Muscle layer of duodenum (tissue), 2 donors: ENCODE measurements at regions not wholly inside any gene's neighbourhood (a gene's known extent, or its start where the extent isn't known, plus 50 kb on each side); places are given as distances from the start of the nearest gene placed in this dataset.
"Not testable (repeated sequence)": the region's sequence is repeated elsewhere in the genome, so short reads cannot be mapped to it uniquely, and the experiment has no call there.

Experiments used
- H3K27ac ChIP-seq: one replicate; pipeline ENCODE4 v1.7.0; 2013; ENCODE audit warnings: mild to moderate bottlenecking, low read length
- H3K27me3 ChIP-seq: one replicate; pipeline ENCODE4 v1.7.0; 2013; ENCODE audit warnings: low read depth, mild to moderate bottlenecking, control low read depth, low read length
- H3K36me3 ChIP-seq, 2 donors: one replicate each; pipeline ENCODE4 v1.7.0; 2013; ENCODE audit warnings: low read length in 2 of 2, control low read depth in 1 of 2, mild to moderate bottlenecking in 1 of 2; ENCODE audit not compliant: insufficient read depth in 2 of 2, control insufficient read depth in 1 of 2
- H3K4me1 ChIP-seq, 2 donors: one replicate each; pipeline ENCODE4 v1.7.0; 2013; ENCODE audit warnings: low read length in 2 of 2, mild to moderate bottlenecking in 2 of 2, control low read depth in 1 of 2, moderate library complexity in 1 of 2; ENCODE audit not compliant: insufficient read depth in 2 of 2, control insufficient read depth in 1 of 2
- H3K4me3 ChIP-seq, 2 donors: one replicate each; pipeline ENCODE4 v1.7.0; 2013; ENCODE audit warnings: low read length in 2 of 2, low read depth in 1 of 2, mild to moderate bottlenecking in 1 of 2
- H3K9me3 ChIP-seq, 2 donors: one replicate each; pipeline ENCODE4 v1.7.0; 2013; ENCODE audit warnings: low read length in 2 of 2, control low read depth in 1 of 2, mild to moderate bottlenecking in 1 of 2; ENCODE audit not compliant: control insufficient read depth in 1 of 2
- donor health status: healthy.

- H3K27me3 ChIP-seq: no peaks in the 10 kb centered on the region
- no peak overlapping the region for H3K27ac ChIP-seq
Measured at GRCh38 chr1:232319518-232320210, 310.3 kb downstream of the SIPA1L2 start.

GRCh38 chr1:232319072-232319471, 310.9 kb downstream of the SIPA1L2 start:
- H3K9me3 ChIP-seq: no peaks in the 10 kb centered on the region
- no peaks in the 10 kb centered on the region for H3K27me3 ChIP-seq
- no peak overlapping the region for H3K27ac ChIP-seq
- H3K4me3 ChIP-seq: no peak overlapping the region
- peaks cover 0 to 6% of the 10 kb centered on the region in 2 donors for H3K4me1 ChIP-seq
- H3K36me3 ChIP-seq: no peaks in the 10 kb centered on the region

More at GRCh38 chr1:232319518-232320210, 310.3 kb downstream of the SIPA1L2 start:
- no peak overlapping the region for H3K4me3 ChIP-seq
- H3K9me3 ChIP-seq: no peaks in the 10 kb centered on the region
- H3K4me1 ChIP-seq: peaks cover 0 to 6% of the 10 kb centered on the region in 2 donors
- no peaks in the 10 kb centered on the region for H3K36me3 ChIP-seq

GRCh38 chr1:232318143-232318542, 311.8 kb downstream of the SIPA1L2 start:
- Histone ChIP-seq H3K4me3 (no peak overlapping the region), H3K27ac (no peak overlapping the region), H3K27me3 (no peaks in the 10 kb centered on the region), H3K36me3 (no peaks in the 10 kb centered on the region), H3K9me3 (peaks cover 0 to 2% of the 10 kb centered on the region in 2 donors), H3K4me1 (peaks cover 0 to 6% of the 10 kb centered on the region in 2 donors)

- H3K4me1 ChIP-seq: peaks cover 0 to 6% of the 10 kb centered on the region in 2 donors
- H3K27me3 ChIP-seq: no peaks in the 10 kb centered on the region
- no peak overlapping the region for H3K27ac ChIP-seq
Measured at GRCh38 chr1:232317350-232317749, 312.6 kb downstream of the SIPA1L2 start.

GRCh38 chr1:232316864-232317263, 313.1 kb downstream of the SIPA1L2 start:
- Histone ChIP-seq H3K27ac (no peak overlapping the region), H3K27me3 (no peaks in the 10 kb centered on the region), H3K4me3 (no peak overlapping the region), H3K4me1 (peaks cover 0 to 6% of the 10 kb centered on the region in 2 donors), H3K9me3 (peaks cover 0 to 3% of the 10 kb centered on the region in 2 donors), H3K36me3 (no peaks in the 10 kb centered on the region)

More at GRCh38 chr1:232317350-232317749, 312.6 kb downstream of the SIPA1L2 start:
- H3K36me3 ChIP-seq: no peaks in the 10 kb centered on the region
- H3K4me3 ChIP-seq: no peak overlapping the region
- H3K9me3 ChIP-seq: peaks cover 0 to 3% of the 10 kb centered on the region in 2 donors

GRCh38 chr1:232313876-232314275, 316.1 kb downstream of the SIPA1L2 start:
- H3K27me3 ChIP-seq, H3K4me3 ChIP-seq, H3K9me3 ChIP-seq, H3K27ac ChIP-seq, H3K4me1 ChIP-seq, H3K36me3 ChIP-seq: not testable (repeated sequence)

- Histone ChIP-seq H3K27me3 (no peaks in the 10 kb centered on the region), H3K4me1 (peaks cover 0 to 7% of the 10 kb centered on the region in 2 donors), H3K27ac (no peak overlapping the region), H3K4me3 (no peak overlapping the region), H3K36me3 (no peaks in the 10 kb centered on the region), H3K9me3 (peaks cover 0 to 3% of the 10 kb centered on the region in 2 donors)
Measured at GRCh38 chr1:232310541-232310940, 319.4 kb downstream of the SIPA1L2 start.

- Histone ChIP-seq H3K27ac (no peak overlapping the region), H3K4me3 (no peak overlapping the region), H3K4me1 (peaks cover 0 to 7% of the 10 kb centered on the region in 2 donors), H3K27me3 (no peaks in the 10 kb centered on the region), H3K36me3 (no peaks in the 10 kb centered on the region), H3K9me3 (peaks cover 0 to 3% of the 10 kb centered on the region in 2 donors)
Measured at GRCh38 chr1:232308616-232309015, 321.3 kb downstream of the SIPA1L2 start.

- Histone ChIP-seq H3K4me3 (no peak overlapping the region), H3K4me1 (peaks cover 0 to 7% of the 10 kb centered on the region in 2 donors), H3K27ac (no peak overlapping the region), H3K9me3 (no peaks in the 10 kb centered on the region), H3K27me3 (no peaks in the 10 kb centered on the region), H3K36me3 (no peaks in the 10 kb centered on the region)
Measured at GRCh38 chr1:232307296-232308017, 322.5 kb downstream of the SIPA1L2 start.

GRCh38 chr1:232306269-232306961, 323.5 kb downstream of the SIPA1L2 start:
- Histone ChIP-seq H3K27ac (no peak overlapping the region), H3K36me3 (no peaks in the 10 kb centered on the region), H3K4me3 (no peak overlapping the region), H3K4me1 (peaks cover 0 to 7% of the 10 kb centered on the region in 2 donors), H3K27me3 (no peaks in the 10 kb centered on the region), H3K9me3 (no peaks in the 10 kb centered on the region)

GRCh38 chr1:232305050-232305449, 324.9 kb downstream of the SIPA1L2 start:
- no peaks in the 10 kb centered on the region for H3K9me3 ChIP-seq
- H3K4me1 ChIP-seq: peaks cover 0 to 7% of the 10 kb centered on the region in 2 donors
- H3K4me3 ChIP-seq: no peak overlapping the region
- no peaks in the 10 kb centered on the region for H3K27me3 ChIP-seq
- H3K27ac ChIP-seq: no peak overlapping the region
- H3K36me3 ChIP-seq: no peaks in the 10 kb centered on the region
